ENCODE measurements at regions not wholly inside any gene's neighbourhood (a gene's known extent, or its start where the extent isn't known, plus 50 kb on each side); places are given as distances from the start of the nearest gene placed in this dataset.

DNA sequence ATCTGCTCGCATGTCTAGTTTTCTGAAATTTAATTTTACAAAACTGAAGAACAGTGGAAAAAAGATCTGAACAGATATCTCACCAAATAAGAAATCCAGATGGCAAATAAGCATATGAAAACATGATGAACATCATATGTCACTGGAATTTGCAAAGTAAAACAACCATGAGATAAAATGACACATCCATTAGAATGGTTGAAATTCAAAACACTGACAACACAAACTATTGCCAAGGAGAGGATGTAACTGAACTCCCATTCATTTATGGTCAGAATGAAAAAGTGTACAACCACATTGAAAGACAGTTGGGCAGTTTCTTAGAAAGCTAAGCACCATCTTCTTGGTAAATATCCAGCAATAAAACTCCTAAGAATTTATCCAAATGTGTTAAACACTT lies 312.7 kb upstream of the NCAM2 start:
- no peaks in the 10 kb centered on the region for H3K36me3 ChIP-seq (ENCODE audit: control insufficient read depth, insufficient read depth, low read length)
- no peaks in the 10 kb centered on the region for H3K9me1 ChIP-seq (ENCODE audit: control insufficient read depth, insufficient read depth, low read length)
- TF ChIP-seq ZNF253 (CRISPR knock-in tag; conservative IDR thresholded peaks at IDR 0.05) = no peak
- TF ChIP-seq, protein P1, sequence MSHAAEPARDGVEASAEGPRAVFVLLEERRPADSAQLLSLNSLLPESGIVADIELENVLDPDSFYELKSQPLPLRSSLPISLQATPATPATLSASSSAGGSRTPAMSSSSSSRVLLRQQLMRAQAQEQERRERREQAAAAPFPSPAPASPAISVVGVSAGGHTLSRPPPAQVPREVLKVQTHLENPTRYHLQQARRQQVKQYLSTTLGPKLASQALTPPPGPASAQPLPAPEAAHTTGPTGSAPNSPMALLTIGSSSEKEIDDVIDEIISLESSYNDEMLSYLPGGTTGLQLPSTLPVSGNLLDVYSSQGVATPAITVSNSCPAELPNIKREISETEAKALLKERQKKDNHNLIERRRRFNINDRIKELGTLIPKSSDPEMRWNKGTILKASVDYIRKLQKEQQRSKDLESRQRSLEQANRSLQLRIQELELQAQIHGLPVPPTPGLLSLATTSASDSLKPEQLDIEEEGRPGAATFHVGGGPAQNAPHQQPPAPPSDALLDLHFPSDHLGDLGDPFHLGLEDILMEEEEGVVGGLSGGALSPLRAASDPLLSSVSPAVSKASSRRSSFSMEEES (CRISPR knock-in tag; IDR thresholded peaks at IDR 0.05) = no peak
- TF ChIP-seq NFE2L1 (tag; IDR thresholded peaks at IDR 0.05; ENCODE audit: borderline replicate concordance, low read depth) = no peak
- TF ChIP-seq, protein P2, sequence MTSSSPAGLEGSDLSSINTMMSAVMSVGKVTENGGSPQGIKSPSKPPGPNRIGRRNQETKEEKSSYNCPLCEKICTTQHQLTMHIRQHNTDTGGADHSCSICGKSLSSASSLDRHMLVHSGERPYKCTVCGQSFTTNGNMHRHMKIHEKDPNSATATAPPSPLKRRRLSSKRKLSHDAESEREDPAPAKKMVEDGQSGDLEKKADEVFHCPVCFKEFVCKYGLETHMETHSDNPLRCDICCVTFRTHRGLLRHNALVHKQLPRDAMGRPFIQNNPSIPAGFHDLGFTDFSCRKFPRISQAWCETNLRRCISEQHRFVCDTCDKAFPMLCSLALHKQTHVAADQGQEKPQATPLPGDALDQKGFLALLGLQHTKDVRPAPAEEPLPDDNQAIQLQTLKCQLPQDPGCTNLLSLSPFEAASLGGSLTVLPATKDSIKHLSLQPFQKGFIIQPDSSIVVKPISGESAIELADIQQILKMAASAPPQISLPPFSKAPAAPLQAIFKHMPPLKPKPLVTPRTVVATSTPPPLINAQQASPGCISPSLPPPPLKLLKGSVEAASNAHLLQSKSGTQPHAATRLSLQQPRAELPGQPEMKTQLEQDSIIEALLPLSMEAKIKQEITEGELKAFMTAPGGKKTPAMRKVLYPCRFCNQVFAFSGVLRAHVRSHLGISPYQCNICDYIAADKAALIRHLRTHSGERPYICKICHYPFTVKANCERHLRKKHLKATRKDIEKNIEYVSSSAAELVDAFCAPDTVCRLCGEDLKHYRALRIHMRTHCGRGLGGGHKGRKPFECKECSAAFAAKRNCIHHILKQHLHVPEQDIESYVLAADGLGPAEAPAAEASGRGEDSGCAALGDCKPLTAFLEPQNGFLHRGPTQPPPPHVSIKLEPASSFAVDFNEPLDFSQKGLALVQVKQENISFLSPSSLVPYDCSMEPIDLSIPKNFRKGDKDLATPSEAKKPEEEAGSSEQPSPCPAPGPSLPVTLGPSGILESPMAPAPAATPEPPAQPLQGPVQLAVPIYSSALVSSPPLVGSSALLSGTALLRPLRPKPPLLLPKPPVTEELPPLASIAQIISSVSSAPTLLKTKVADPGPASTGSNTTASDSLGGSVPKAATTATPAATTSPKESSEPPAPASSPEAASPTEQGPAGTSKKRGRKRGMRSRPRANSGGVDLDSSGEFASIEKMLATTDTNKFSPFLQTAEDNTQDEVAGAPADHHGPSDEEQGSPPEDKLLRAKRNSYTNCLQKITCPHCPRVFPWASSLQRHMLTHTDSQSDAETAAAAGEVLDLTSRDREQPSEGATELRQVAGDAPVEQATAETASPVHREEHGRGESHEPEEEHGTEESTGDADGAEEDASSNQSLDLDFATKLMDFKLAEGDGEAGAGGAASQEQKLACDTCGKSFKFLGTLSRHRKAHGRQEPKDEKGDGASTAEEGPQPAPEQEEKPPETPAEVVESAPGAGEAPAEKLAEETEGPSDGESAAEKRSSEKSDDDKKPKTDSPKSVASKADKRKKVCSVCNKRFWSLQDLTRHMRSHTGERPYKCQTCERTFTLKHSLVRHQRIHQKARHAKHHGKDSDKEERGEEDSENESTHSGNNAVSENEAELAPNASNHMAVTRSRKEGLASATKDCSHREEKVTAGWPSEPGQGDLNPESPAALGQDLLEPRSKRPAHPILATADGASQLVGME (CRISPR knock-in tag; IDR thresholded peaks at IDR 0.05) = no peak
- TF ChIP-seq, protein P3, sequence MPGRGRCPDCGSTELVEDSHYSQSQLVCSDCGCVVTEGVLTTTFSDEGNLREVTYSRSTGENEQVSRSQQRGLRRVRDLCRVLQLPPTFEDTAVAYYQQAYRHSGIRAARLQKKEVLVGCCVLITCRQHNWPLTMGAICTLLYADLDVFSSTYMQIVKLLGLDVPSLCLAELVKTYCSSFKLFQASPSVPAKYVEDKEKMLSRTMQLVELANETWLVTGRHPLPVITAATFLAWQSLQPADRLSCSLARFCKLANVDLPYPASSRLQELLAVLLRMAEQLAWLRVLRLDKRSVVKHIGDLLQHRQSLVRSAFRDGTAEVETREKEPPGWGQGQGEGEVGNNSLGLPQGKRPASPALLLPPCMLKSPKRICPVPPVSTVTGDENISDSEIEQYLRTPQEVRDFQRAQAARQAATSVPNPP (IDR thresholded peaks at IDR 0.05; ENCODE audit: borderline replicate concordance, insufficient read depth, insufficient read length) = no peak
- TF ChIP-seq ZC3H8 (IDR thresholded peaks at IDR 0.05) = no peak
- no peak for TF ChIP-seq HMG20A (CRISPR knock-in tag; conservative IDR thresholded peaks at IDR 0.05)
- no peak for TF ChIP-seq NONO (IDR thresholded peaks at IDR 0.05; ENCODE audit: low read depth in 2 of 2, low read length in 1 of 2)
- TF ChIP-seq RFX1 (IDR thresholded peaks at IDR 0.05) = no peak
- TF ChIP-seq, protein P4, sequence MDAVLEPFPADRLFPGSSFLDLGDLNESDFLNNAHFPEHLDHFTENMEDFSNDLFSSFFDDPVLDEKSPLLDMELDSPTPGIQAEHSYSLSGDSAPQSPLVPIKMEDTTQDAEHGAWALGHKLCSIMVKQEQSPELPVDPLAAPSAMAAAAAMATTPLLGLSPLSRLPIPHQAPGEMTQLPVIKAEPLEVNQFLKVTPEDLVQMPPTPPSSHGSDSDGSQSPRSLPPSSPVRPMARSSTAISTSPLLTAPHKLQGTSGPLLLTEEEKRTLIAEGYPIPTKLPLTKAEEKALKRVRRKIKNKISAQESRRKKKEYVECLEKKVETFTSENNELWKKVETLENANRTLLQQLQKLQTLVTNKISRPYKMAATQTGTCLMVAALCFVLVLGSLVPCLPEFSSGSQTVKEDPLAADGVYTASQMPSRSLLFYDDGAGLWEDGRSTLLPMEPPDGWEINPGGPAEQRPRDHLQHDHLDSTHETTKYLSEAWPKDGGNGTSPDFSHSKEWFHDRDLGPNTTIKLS (IDR thresholded peaks at IDR 0.05; ENCODE audit: borderline replicate concordance, low read depth) = no peak
- no peak for TF ChIP-seq RHOXF2B (CRISPR knock-in tag; conservative IDR thresholded peaks at IDR 0.05)
- no peak for FAIRE-seq
- no peak for DNase-seq (ENCODE audit: extremely low read depth in 1 of 4, low spot score in 3 of 4)
- no TSS peak for BruUV-seq (replicated peaks)
- CTCF ChIA-PET (ENCODE audit: low intra/inter-chr PET ratio) = no interaction called here
- no peaks in the 10 kb centered on the region for H3K27me3 ChIP-seq (ENCODE audit: control insufficient read depth in 2 of 2, insufficient read depth in 2 of 2, low read length in 2 of 2)
- in situ Hi-C loops (cut with MboI) (no loop called here), intact Hi-C loops (cut with micrococcal nuclease) (no loop called here)
- POLR2A ChIA-PET = no interaction called here
- H3K9ac ChIP-seq (ENCODE audit: insufficient read depth in 1 of 2, low read depth in 2 of 2, low read length in 2 of 2) = no peak overlapping the region
- H3K9me3 ChIP-seq (replicated peaks; ENCODE audit: control insufficient read depth, insufficient read depth, low read depth, low read length) = no peaks in the 10 kb centered on the region
- ATAC-seq = no peak
- no peak overlapping the region for H3K4me3 ChIP-seq
- no peak overlapping the region for H2AFZ ChIP-seq (ENCODE audit: low read depth, low read length)
- H3K4me2 ChIP-seq (ENCODE audit: insufficient read depth, low read length) = no peak overlapping the region
- no peaks in the 10 kb centered on the region for H4K20me1 ChIP-seq (replicated peaks; ENCODE audit: control insufficient read depth, insufficient read depth, low read length)
- no peaks in the 10 kb centered on the region for H3K79me2 ChIP-seq (ENCODE audit: control insufficient read depth, insufficient read depth, low read length)
- H3K4me1 ChIP-seq (replicated peaks in 1 of 2; ENCODE audit: control insufficient read depth in 2 of 2, insufficient read depth in 2 of 2, low read length in 2 of 2) = no peaks in the 10 kb centered on the region
- H3K27ac ChIP-seq (ENCODE audit: extremely low read depth, low read depth, low read length) = no peak overlapping the region
- WGBS (ENCODE audit: insufficient coverage, low coverage, missing lambda C conversion rate) = 13% methylated on average over 1 of the region's 1 CpG

Data from K562 (cell line).